GM18907 (cell line): ENCODE measurements at regions not wholly inside any gene's neighbourhood (a gene's known extent, or its start where the extent isn't known, plus 50 kb on each side); places are given as distances from the start of the nearest gene placed in this dataset.

ENCODE experiments used
- ATAC-seq: cut with Tn5 transposase; IDR thresholded peaks from one replicate; pipeline ENCODE4 v1.9.1; 2021; ENCODE audit warnings: mild to moderate bottlenecking, moderate library complexity; ENCODE audit not compliant: unreplicated experiment

- ATAC-seq, result no peak
Observed at GRCh38 chr10:118181021-118181420, 134.3 kb upstream of the RAB11FIP2 start.

- no peak for ATAC-seq
Observed at GRCh38 chr10:118175148-118175547, 128.4 kb upstream of the RAB11FIP2 start.

GRCh38 chr10:118173296-118173695, 126.6 kb upstream of the RAB11FIP2 start:
- no peak for ATAC-seq

GRCh38 chr10:118171861-118172260, 125.1 kb upstream of the RAB11FIP2 start:
- no peak for ATAC-seq

- ATAC-seq, result no peak
Observed at GRCh38 chr10:118167056-118167700, 120.4 kb upstream of the RAB11FIP2 start.

GRCh38 chr10:118163217-118163616, 116.5 kb upstream of the RAB11FIP2 start:
- no peak for ATAC-seq

- ATAC-seq, result no peak
Observed at GRCh38 chr10:118161461-118162246, 114.9 kb upstream of the RAB11FIP2 start.

- ATAC-seq, result no peak
Observed at GRCh38 chr10:118153287-118153686, 106.5 kb upstream of the RAB11FIP2 start.

GRCh38 chr10:118151461-118151860, 104.7 kb upstream of the RAB11FIP2 start:
- no peak for ATAC-seq

GRCh38 chr10:118148247-118148646, 101.5 kb upstream of the RAB11FIP2 start:
- no peak for ATAC-seq

- no peak for ATAC-seq
Observed at GRCh38 chr10:118145256-118145655, 98.5 kb upstream of the RAB11FIP2 start.

- ATAC-seq, result no peak
Observed at GRCh38 chr10:118141471-118141870, 94.7 kb upstream of the RAB11FIP2 start.

GRCh38 chr10:118139321-118139720, 92.6 kb upstream of the RAB11FIP2 start:
- ATAC-seq, result no peak

GRCh38 chr10:118128675-118129074, 81.9 kb upstream of the RAB11FIP2 start:
- no peak for ATAC-seq

- ATAC-seq, result no peak
Observed at GRCh38 chr10:118118716-118119115, 72.0 kb upstream of the RAB11FIP2 start.

- ATAC-seq, result no peak
Observed at GRCh38 chr10:118116715-118117449, 70.1 kb upstream of the RAB11FIP2 start.

GRCh38 chr10:118116362-118116714, 69.6 kb upstream of the RAB11FIP2 start:
- ATAC-seq, result no peak

- no peak for ATAC-seq
Observed at GRCh38 chr10:118115701-118116100, 69.0 kb upstream of the RAB11FIP2 start.

GRCh38 chr10:118114992-118115391, 68.3 kb upstream of the RAB11FIP2 start:
- ATAC-seq, result no peak

GRCh38 chr10:118112543-118113125, 65.9 kb upstream of the RAB11FIP2 start:
- ATAC-seq, result no peak

- no peak for ATAC-seq
Observed at GRCh38 chr10:118110750-118111149, 64.0 kb upstream of the RAB11FIP2 start.
